ENCODE measurements at regions not wholly inside any gene's neighbourhood (a gene's known extent, or its start where the extent isn't known, plus 50 kb on each side); places are given as distances from the start of the nearest gene placed in this dataset.

DNA sequence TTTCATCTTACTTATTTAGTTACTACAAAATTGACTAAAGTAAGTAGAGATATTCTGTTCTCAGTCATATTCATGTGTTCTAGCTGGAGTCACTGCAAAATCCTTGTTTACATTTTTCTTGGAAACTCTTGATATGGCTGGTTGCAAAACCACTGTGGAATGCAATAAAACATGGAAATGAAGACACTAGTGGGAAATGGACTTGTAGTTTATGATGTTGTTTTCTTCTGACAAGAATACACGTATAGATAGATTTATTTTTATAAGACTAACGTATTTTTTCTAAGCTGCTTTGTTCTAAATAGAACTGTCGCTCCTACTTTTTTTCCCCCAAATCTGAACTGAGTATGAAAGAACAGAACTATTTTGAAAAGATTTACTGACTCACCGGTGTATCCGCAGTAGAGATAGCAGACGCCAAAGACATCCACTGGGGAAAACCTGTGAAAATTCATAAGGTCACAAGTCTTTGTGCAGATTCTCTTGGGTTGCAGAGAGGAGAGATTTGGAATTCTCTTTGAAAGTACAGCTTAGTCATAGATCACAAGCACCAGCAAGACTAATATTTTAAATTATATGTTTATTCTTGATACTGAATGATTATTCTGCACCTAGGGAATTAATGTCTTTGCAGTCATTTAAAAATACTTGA, 119.6 kb upstream of the TAF11L2 start:
- Mint-ChIP-seq H3K9me3 (peaks cover 3% of the 10 kb centered on the region), H3K27ac (peak overlapping the region in 2 of 3 experiments; percentile 11 to 50), H3K4me1 (peaks cover 39% of the 10 kb centered on the region), H3K4me3 (no peak overlapping the region), H3K27me3 (ENCODE audit: low read depth) (peaks cover 14% of the 10 kb centered on the region), H3K36me3 (ENCODE audit: low read depth) (no peaks in the 10 kb centered on the region)
- TF ChIP-seq, protein P1, sequence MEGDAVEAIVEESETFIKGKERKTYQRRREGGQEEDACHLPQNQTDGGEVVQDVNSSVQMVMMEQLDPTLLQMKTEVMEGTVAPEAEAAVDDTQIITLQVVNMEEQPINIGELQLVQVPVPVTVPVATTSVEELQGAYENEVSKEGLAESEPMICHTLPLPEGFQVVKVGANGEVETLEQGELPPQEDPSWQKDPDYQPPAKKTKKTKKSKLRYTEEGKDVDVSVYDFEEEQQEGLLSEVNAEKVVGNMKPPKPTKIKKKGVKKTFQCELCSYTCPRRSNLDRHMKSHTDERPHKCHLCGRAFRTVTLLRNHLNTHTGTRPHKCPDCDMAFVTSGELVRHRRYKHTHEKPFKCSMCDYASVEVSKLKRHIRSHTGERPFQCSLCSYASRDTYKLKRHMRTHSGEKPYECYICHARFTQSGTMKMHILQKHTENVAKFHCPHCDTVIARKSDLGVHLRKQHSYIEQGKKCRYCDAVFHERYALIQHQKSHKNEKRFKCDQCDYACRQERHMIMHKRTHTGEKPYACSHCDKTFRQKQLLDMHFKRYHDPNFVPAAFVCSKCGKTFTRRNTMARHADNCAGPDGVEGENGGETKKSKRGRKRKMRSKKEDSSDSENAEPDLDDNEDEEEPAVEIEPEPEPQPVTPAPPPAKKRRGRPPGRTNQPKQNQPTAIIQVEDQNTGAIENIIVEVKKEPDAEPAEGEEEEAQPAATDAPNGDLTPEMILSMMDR (IDR thresholded peaks at IDR 0.05; ENCODE audit: unreplicated experiment in 3 of 3): no peak

DNA sequence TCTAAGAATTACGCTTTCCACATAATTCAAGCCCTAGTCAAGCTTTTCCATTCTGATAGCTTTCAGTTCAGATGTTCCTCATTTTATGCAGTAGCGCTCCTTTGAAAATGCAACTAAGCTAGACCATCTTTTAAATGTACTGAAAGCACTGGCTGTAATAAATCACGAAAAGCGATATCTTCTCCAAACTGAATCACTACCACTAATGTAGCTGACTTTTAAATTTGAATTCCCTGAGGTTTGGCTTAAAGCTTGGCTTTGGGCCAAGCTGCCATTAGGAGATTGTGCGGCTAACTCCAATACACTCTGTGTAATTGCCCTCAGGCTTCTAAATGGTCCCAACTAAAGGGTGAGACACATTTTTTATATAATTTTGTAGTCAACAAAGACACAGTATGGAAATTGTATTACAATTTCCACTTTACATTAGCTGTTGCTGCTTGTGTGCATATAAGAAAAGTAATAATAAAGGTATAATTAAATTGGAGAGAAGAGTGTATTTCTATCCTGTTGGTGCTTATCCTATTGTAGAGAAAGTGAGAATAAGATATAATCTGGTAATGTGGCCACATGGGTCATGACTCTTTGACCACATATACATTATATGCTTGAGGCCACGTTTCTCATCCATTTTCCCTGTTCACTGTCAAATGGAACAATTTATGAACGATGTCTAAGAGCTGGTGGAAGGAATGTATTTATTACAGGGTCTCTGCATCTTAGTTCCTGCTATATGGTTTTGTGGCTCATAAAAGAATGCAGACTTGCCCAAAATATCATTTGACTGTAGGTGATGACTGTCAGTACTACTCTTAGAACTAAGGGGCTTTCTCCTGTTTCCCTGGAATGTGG, 118.7 kb upstream of the TAF11L2 start:
- peaks cover 14% of the 10 kb centered on the region for H3K27me3 Mint-ChIP-seq (ENCODE audit: low read depth)
- no peak overlapping the region for H3K4me3 Mint-ChIP-seq
- peak overlapping the region in 1 of 3 experiments; percentile 66 for H3K27ac Mint-ChIP-seq

DNA sequence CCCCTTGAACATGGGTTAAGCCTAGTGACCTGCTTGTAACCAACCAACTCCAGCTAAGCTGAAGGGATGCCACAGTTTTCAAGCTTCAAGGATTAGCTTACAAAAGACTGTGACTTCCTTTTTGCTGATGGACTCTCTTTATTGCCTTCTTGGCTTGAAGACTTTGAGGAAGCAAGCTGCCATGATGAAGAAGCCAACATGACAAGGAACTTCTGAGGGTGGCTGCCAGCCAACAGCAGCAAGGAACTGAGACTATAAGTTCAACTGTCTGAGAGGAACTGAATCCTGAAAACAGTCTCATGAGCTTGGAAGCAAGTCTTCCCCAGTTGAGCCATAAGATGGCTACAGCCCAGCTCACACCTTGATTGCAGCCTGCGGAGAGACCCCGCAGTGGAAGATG, 116.1 kb upstream of the TAF11L2 start:
- H3K4me3 Mint-ChIP-seq: no peak overlapping the region
- no peaks in the 10 kb centered on the region for H3K9me3 Mint-ChIP-seq
- H3K27me3 Mint-ChIP-seq (ENCODE audit: low read depth): peaks cover 10% of the 10 kb centered on the region
- peaks cover 39% of the 10 kb centered on the region for H3K4me1 Mint-ChIP-seq
- no peaks in the 10 kb centered on the region for H3K36me3 Mint-ChIP-seq (ENCODE audit: low read depth)
- H3K27ac Mint-ChIP-seq: no peak overlapping the region
- TF ChIP-seq, protein P1 (IDR thresholded peaks at IDR 0.05; ENCODE audit: unreplicated experiment in 3 of 3): no peak

More for the DNA sequence above, 118.7 kb upstream of the TAF11L2 start:
- H3K36me3 Mint-ChIP-seq (ENCODE audit: low read depth): no peaks in the 10 kb centered on the region
- TF ChIP-seq, protein P1 (IDR thresholded peaks at IDR 0.05; ENCODE audit: unreplicated experiment in 3 of 3): no peak
- peaks cover 3% of the 10 kb centered on the region for H3K9me3 Mint-ChIP-seq
- H3K4me1 Mint-ChIP-seq: peaks cover 39% of the 10 kb centered on the region

DNA sequence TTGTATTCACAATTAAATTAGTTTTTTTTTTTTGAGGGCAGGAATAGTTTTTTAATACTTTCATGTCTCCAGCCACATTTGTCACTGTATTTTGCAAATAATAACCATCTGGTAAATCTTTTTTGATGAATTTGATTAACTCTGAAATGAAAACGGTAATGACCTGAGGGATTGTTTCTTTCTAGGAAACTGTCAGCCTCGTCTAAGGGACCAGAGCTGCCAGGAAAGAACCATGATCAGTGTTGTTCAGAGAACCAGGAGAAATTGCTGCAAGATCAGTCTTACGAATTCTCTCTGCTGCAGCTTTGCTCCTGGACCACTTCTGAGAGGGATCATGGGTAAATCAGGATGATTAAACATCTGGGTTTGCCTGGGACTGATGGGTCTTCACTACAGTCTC, 114.5 kb upstream of the TAF11L2 start:
- H3K4me1 Mint-ChIP-seq: peaks cover 32% of the 10 kb centered on the region
- H3K27ac Mint-ChIP-seq: no peak overlapping the region
- no peaks in the 10 kb centered on the region for H3K36me3 Mint-ChIP-seq (ENCODE audit: low read depth)
- peaks cover 10% of the 10 kb centered on the region for H3K27me3 Mint-ChIP-seq (ENCODE audit: low read depth)
- H3K9me3 Mint-ChIP-seq: no peaks in the 10 kb centered on the region
- no peak overlapping the region for H3K4me3 Mint-ChIP-seq
- TF ChIP-seq, protein P1 (IDR thresholded peaks at IDR 0.05; ENCODE audit: unreplicated experiment in 3 of 3): no peak

DNA sequence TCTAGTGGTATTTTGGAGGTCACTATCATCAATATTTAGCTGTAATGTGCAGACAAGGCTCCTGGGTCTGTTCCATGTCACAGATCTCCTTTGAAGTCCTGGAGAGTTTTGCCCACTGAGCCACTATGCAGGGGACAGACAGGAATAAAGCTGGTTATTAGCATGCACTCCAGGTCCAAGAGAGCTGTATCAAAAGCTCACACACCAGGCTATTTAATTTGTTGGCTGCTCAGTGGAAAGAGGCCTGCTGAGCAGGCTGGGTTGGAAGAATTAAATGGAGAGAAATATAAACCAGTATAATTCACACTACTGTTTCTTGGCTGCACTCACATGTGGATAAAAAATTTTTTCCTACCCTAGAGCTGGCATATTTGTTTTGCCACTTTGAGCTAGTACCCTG, 113.8 kb upstream of the TAF11L2 start:
- Mint-ChIP-seq H3K9me3 (no peaks in the 10 kb centered on the region), H3K27ac (no peak overlapping the region), H3K4me3 (no peak overlapping the region), H3K27me3 (ENCODE audit: low read depth) (peaks cover 10% of the 10 kb centered on the region), H3K36me3 (ENCODE audit: low read depth) (no peaks in the 10 kb centered on the region), H3K4me1 (peaks cover 26% of the 10 kb centered on the region)
- TF ChIP-seq, protein P1 (IDR thresholded peaks at IDR 0.05; ENCODE audit: unreplicated experiment in 3 of 3): no peak

Measured in nephron (organoid).